SK-N-SH (cell line): ENCODE measurements at regions not wholly inside any gene's neighbourhood (a gene's known extent, or its start where the extent isn't known, plus 50 kb on each side); places are given as distances from the start of the nearest gene placed in this dataset.

Experiments used
- CTCF ChIA-PET: fragments of 300-600, 350-600 bp; formaldehyde crosslinking; extraction: SDS; loops from one replicate; lab custom pipeline; 2021; lab: Yijun Ruan, JAX
- POLR2A ChIA-PET: fragments of 350-600 bp; sonication (Branson Sonifier 250); formaldehyde crosslinking; extraction: SDS; loops from one replicate; lab custom pipeline; 2020; ENCODE audit warnings: antibody characterized with exemption, inconsistent platforms; lab: Yijun Ruan, JAX
- DNase-seq: peaks from one replicate; pipeline ENCODE4 v3.0.0; 2012
- H2AFZ ChIP-seq: fragments of 200-600 bp; sonication (generic); 2 replicates; pipeline ENCODE4 v1.8.1; 2016; ENCODE audit warnings: antibody characterized with exemption, mild to moderate bottlenecking, low read depth
- H3F3A ChIP-seq: fragments of 200-600 bp; sonication (generic); replicated peaks from 2 replicates; pipeline ENCODE3; 2016; ENCODE audit warnings: antibody characterized with exemption, mild to moderate bottlenecking; ENCODE audit not compliant: insufficient read depth
- H3K27ac ChIP-seq, 2 experiments: fragments of 200-500 bp in 1 of 2; fragments of 200-600 bp in 1 of 2; sonication (Bioruptor generic) in 1 of 2; sonication (generic), shearing (Covaris generic) in 1 of 2; 2 replicates each; pipeline versions ENCODE4 v1.5.1 to v1.6.1; 2014 to 2016; ENCODE audit warnings: low read depth in 2 of 2, inconsistent platforms in 1 of 2, low read length in 1 of 2, mild to moderate bottlenecking in 1 of 2, mixed read lengths in 1 of 2
- H3K27me3 ChIP-seq: fragments of 200-600 bp; sonication (generic), shearing (Covaris generic); 2 replicates; pipeline ENCODE4 v1.6.1; 2016; ENCODE audit warnings: mixed run types; ENCODE audit not compliant: insufficient read depth
- H3K36me3 ChIP-seq, 2 experiments: fragments of 200-500 bp in 1 of 2; fragments of 200-600 bp in 1 of 2; sonication (Bioruptor generic) in 1 of 2; sonication (generic) in 1 of 2; replicated peaks in 1 of 2; 2 replicates each; pipeline versions ENCODE3 to v1.5.1; 2014 to 2016; ENCODE audit warnings: low read length in 1 of 2, mild to moderate bottlenecking in 1 of 2; ENCODE audit not compliant: insufficient read depth in 2 of 2, control insufficient read depth in 1 of 2
- H3K4me1 ChIP-seq, 2 experiments: fragments of 200-500 bp in 1 of 2; fragments of 200-600 bp in 1 of 2; sonication (Bioruptor generic) in 1 of 2; sonication (generic), shearing (Covaris generic) in 1 of 2; 2 replicates each; pipeline versions ENCODE4 v1.5.1 to v1.6.1; 2014 to 2016; ENCODE audit warnings: low read depth in 1 of 2, low read length in 1 of 2, mixed run types in 1 of 2; ENCODE audit not compliant: insufficient read depth in 2 of 2, control insufficient read depth in 1 of 2
- H3K4me2 ChIP-seq: fragments of 200-600 bp; sonication (generic), shearing (Covaris generic); 2 replicates; pipeline ENCODE4 v1.6.1; 2017; ENCODE audit warnings: mixed run types
- H3K4me3 ChIP-seq, 2 experiments: fragments of 200-500 bp in 1 of 2; fragments of 200-600 bp in 1 of 2; sonication (Bioruptor generic) in 1 of 2; sonication (generic), shearing (Covaris generic) in 1 of 2; 2 replicates each; pipeline versions ENCODE4 v1.5.1 to v1.8.1; 2014 to 2016; ENCODE audit warnings: low read depth in 2 of 2, inconsistent platforms in 1 of 2, low read length in 1 of 2, mild to moderate bottlenecking in 1 of 2, mixed read lengths in 1 of 2, moderate library complexity in 1 of 2
- H3K79me2 ChIP-seq: fragments of 200-600 bp; sonication (generic); 2 replicates; pipeline ENCODE4 v1.8.1; 2017; ENCODE audit warnings: mild to moderate bottlenecking; ENCODE audit not compliant: insufficient read depth
- H3K9ac ChIP-seq: fragments of 200-600 bp; sonication (generic); 2 replicates; pipeline ENCODE4 v1.6.1; 2017; ENCODE audit warnings: mixed run types
- H3K9me2 ChIP-seq: fragments of 200-600 bp; sonication (generic); 2 replicates; pipeline ENCODE4 v1.6.1; 2017; ENCODE audit warnings: mixed run types
- H3K9me3 ChIP-seq: fragments of 200-600 bp; sonication (generic); 2 replicates; pipeline ENCODE4 v1.6.1; 2017; ENCODE audit warnings: mixed run types, mild to moderate bottlenecking, moderate library complexity
- H4K20me1 ChIP-seq: fragments of 200-600 bp; sonication (generic); 2 replicates; pipeline ENCODE4 v1.6.1; 2017; ENCODE audit warnings: mild to moderate bottlenecking, mixed run types; ENCODE audit not compliant: insufficient read depth
- CHD2 ChIP-seq: fragments of 150-350 bp; IDR thresholded peaks from 2 replicates; pipeline ENCODE4 v1.6.1; 2018; ENCODE audit warnings: low read length; ENCODE audit not compliant: partially characterized antibody
- EZH2phosphoT487 ChIP-seq: fragments of 200-600 bp; sonication (generic); IDR thresholded peaks from 2 replicates; pipeline ENCODE4 v1.6.1; 2017; ENCODE audit warnings: low read depth, mixed run types, mild to moderate bottlenecking, antibody characterized with exemption, moderate library complexity, borderline replicate concordance
- FOSL2 ChIP-seq: IDR thresholded peaks from 2 replicates; pipeline ENCODE4 v1.4.0; 2012; ENCODE audit warnings: low read depth, mild to moderate bottlenecking, moderate library complexity, borderline replicate concordance
- FOXM1 ChIP-seq: IDR thresholded peaks from 2 replicates; pipeline ENCODE4 v1.4.0; 2012; ENCODE audit warnings: low read depth, mild to moderate bottlenecking
- GABPA ChIP-seq: IDR thresholded peaks from 2 replicates; pipeline ENCODE4 v1.4.0; 2012; ENCODE audit warnings: low read depth, mild to moderate bottlenecking
- NFIC ChIP-seq: IDR thresholded peaks from 2 replicates; pipeline ENCODE4 v1.4.0; 2012; ENCODE audit warnings: borderline replicate concordance
- PBX3 ChIP-seq: IDR thresholded peaks from 2 replicates; pipeline ENCODE4; 2012
- REST ChIP-seq: IDR thresholded peaks from 2 replicates; pipeline ENCODE4 v1.6.1; 2012; ENCODE audit warnings: mild to moderate bottlenecking, low read depth, low read length, moderate library complexity
- RFX5 ChIP-seq: IDR thresholded peaks from 2 replicates; pipeline ENCODE4 v1.6.1; 2012; ENCODE audit warnings: mild to moderate bottlenecking, improper control_type of control experiment, low read length
- RXRA ChIP-seq: IDR thresholded peaks from 2 replicates; pipeline ENCODE4 v1.4.0; 2012; ENCODE audit warnings: low read depth, mild to moderate bottlenecking, borderline replicate concordance
- SIN3A ChIP-seq: IDR thresholded peaks from 2 replicates; pipeline ENCODE4 v1.6.1; 2012; ENCODE audit warnings: low read depth, mild to moderate bottlenecking, low read length, moderate library complexity, borderline replicate concordance
- WGBS: methylation state at CpG from one replicate; pipeline ENCODE4 v1.1.6; 2017; ENCODE audit warnings: low lambda C conversion rate; 5-methylcytosine and 5-hydroxymethylcytosine counted together
- TF ChIP-seq, protein P1 (sequence below): IDR thresholded peaks from 2 replicates; pipeline ENCODE4 v1.4.0; 2012; ENCODE audit warnings: low read depth
- TF ChIP-seq, protein P2 (sequence below): IDR thresholded peaks from 2 replicates; pipeline ENCODE4 v1.4.0; 2012; ENCODE audit warnings: low read depth, borderline replicate concordance
- TF ChIP-seq, protein P3 (sequence below): IDR thresholded peaks from 2 replicates; pipeline ENCODE4 v1.4.0; 2012; ENCODE audit warnings: low read depth, borderline replicate concordance
- TF ChIP-seq, protein P4 (sequence below): fragments of 150-350 bp; IDR thresholded peaks from 2 replicates; pipeline ENCODE4 v1.6.1; 2017; ENCODE audit warnings: antibody characterized with exemption, low read length, low read depth, borderline replicate concordance

GRCh38 chr7:53504914-53505313, 469.5 kb downstream of the POM121L12 start:
- Histone ChIP-seq H4K20me1 (no peaks in the 10 kb centered on the region), H3K27ac (no peak overlapping the region), H3F3A (no peaks in the 10 kb centered on the region), H3K9ac (no peak overlapping the region), H3K9me2 (0 out of 2 replicates have a peak, but pooled peaks cover 3% of the 10 kb centered on the region), H3K36me3 (no peaks in the 10 kb centered on the region), H3K27me3 (no peaks in the 10 kb centered on the region), H3K4me2 (no peak overlapping the region), H3K9me3 (no peaks in the 10 kb centered on the region), H3K4me1 (no peaks in the 10 kb centered on the region)
- ChIA-PET CTCF (no interaction called here), POLR2A (no interaction called here)
- TF ChIP-seq CHD2 = no peak
- no peak for TF ChIP-seq REST
- TF ChIP-seq RFX5 = no peak
- TF ChIP-seq, protein P1, sequence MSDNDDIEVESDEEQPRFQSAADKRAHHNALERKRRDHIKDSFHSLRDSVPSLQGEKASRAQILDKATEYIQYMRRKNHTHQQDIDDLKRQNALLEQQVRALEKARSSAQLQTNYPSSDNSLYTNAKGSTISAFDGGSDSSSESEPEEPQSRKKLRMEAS = no peak
- TF ChIP-seq, protein P2, sequence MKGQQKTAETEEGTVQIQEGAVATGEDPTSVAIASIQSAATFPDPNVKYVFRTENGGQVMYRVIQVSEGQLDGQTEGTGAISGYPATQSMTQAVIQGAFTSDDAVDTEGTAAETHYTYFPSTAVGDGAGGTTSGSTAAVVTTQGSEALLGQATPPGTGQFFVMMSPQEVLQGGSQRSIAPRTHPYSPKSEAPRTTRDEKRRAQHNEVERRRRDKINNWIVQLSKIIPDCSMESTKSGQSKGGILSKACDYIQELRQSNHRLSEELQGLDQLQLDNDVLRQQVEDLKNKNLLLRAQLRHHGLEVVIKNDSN = no peak
- no peak for TF ChIP-seq GABPA
- TF ChIP-seq EZH2phosphoT487 = no peak
- no peak for TF ChIP-seq RXRA
- no peak for TF ChIP-seq FOXM1
- no peak for TF ChIP-seq NFIC
- TF ChIP-seq, protein P3, sequence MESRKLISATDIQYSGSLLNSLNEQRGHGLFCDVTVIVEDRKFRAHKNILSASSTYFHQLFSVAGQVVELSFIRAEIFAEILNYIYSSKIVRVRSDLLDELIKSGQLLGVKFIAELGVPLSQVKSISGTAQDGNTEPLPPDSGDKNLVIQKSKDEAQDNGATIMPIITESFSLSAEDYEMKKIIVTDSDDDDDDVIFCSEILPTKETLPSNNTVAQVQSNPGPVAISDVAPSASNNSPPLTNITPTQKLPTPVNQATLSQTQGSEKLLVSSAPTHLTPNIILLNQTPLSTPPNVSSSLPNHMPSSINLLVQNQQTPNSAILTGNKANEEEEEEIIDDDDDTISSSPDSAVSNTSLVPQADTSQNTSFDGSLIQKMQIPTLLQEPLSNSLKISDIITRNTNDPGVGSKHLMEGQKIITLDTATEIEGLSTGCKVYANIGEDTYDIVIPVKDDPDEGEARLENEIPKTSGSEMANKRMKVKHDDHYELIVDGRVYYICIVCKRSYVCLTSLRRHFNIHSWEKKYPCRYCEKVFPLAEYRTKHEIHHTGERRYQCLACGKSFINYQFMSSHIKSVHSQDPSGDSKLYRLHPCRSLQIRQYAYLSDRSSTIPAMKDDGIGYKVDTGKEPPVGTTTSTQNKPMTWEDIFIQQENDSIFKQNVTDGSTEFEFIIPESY = no peak
- TF ChIP-seq PBX3 = no peak
- no peak for TF ChIP-seq SIN3A
- TF ChIP-seq FOSL2 = no peak
- TF ChIP-seq, protein P4, sequence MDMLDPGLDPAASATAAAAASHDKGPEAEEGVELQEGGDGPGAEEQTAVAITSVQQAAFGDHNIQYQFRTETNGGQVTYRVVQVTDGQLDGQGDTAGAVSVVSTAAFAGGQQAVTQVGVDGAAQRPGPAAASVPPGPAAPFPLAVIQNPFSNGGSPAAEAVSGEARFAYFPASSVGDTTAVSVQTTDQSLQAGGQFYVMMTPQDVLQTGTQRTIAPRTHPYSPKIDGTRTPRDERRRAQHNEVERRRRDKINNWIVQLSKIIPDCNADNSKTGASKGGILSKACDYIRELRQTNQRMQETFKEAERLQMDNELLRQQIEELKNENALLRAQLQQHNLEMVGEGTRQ = no peak
- TF ChIP-seq, all 33 proteins: peak for 0
- H2AFZ ChIP-seq = no peak overlapping the region
- H3K4me3 ChIP-seq = no peak overlapping the region
- H3K79me2 ChIP-seq = no peaks in the 10 kb centered on the region
- WGBS = 31% methylated on average over 3 of the region's 3 CpGs
- no peak for DNase-seq
